ENCODE measurements at regions not wholly inside any gene's neighbourhood (a gene's known extent, or its start where the extent isn't known, plus 50 kb on each side); places are given as distances from the start of the nearest gene placed in this dataset.
"Not testable (repeated sequence)": the region's sequence is repeated elsewhere in the genome, so short reads cannot be mapped to it uniquely, and the experiment has no call there.

DNA sequence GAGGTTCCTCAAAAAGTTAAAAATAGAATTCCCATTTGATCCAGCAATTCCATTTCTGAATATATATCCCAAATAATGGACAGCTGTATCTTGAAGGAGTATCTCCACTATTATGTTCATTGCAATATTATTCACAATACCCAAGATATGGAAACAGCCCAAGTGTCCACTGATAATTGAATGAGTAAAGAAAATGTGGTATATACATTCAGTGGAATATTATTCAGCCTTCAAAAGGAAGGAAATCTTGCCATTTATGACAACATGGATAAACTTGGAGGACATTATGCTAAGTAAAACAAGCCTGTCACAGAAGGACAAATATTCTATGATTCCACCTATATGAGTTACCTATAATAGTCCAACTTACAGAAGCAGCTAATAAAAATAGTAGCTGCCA, 979.0 kb downstream of the SLC6A15 start:
- Mint-ChIP-seq H3K36me3 (ENCODE audit: low read depth) (no peaks in the 10 kb centered on the region), H3K9me3 (peaks cover 5% of the 10 kb centered on the region), H3K27me3 (ENCODE audit: low read depth) (no peaks in the 10 kb centered on the region), H3K4me3 (no peak overlapping the region), H3K27ac (no peak overlapping the region), H3K4me1 (ENCODE audit: low read depth) (no peaks in the 10 kb centered on the region)
- DNase-seq (ENCODE audit: low spot score), result no peak

DNA sequence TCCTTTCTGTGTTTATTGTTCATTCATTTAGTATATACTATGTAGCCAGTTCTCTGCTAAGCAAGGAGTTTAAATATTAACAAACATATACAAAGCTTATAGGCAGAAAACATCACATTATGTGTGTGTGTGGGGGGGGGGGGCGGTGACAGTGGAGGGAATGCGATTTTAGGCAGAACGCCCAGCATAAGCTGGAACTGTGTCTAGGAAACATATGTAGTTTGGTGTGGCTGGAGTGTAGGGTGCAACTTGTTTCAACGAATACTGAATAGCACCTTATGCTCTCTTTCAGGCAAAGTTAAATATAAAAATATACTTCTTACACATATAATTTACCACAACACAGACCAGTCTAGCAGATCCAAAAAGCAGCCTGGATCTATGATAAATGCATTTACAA, 980.6 kb downstream of the SLC6A15 start:
- H3K4me1 Mint-ChIP-seq (ENCODE audit: low read depth), result no peaks in the 10 kb centered on the region
- no peak overlapping the region for H3K4me3 Mint-ChIP-seq
- H3K36me3 Mint-ChIP-seq (ENCODE audit: low read depth), result no peaks in the 10 kb centered on the region
- no peak overlapping the region for H3K27ac Mint-ChIP-seq
- no peaks in the 10 kb centered on the region for H3K27me3 Mint-ChIP-seq (ENCODE audit: low read depth)
- DNase-seq (ENCODE audit: low spot score), result no peak
- peaks cover 5% of the 10 kb centered on the region for H3K9me3 Mint-ChIP-seq

DNA sequence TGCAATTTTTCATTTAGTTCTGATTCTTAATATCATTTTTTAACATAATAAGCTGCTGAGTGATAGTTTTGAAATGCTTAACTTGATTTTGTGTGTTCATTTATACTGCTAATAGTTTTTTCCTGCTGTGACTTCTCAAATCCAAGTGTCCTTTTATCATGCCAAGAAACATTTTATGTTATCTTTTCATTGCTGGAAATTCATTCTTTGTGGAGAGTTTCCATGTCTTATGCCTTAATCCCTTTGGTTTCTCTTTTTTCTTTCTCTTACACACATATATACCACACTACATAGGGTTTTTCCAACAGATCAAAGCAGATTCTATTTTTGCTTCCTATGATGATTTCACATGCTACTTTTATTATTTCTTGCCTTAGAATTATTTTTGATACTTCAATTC, 981.1 kb downstream of the SLC6A15 start:
- no peak overlapping the region for H3K27ac Mint-ChIP-seq
- no peaks in the 10 kb centered on the region for H3K36me3 Mint-ChIP-seq (ENCODE audit: low read depth)
- no peak overlapping the region for H3K4me3 Mint-ChIP-seq
- H3K27me3 Mint-ChIP-seq (ENCODE audit: low read depth), result no peaks in the 10 kb centered on the region
- H3K4me1 Mint-ChIP-seq (ENCODE audit: low read depth), result no peaks in the 10 kb centered on the region
- DNase-seq (ENCODE audit: low spot score), result no peak
- H3K9me3 Mint-ChIP-seq, result peaks cover 5% of the 10 kb centered on the region

DNA sequence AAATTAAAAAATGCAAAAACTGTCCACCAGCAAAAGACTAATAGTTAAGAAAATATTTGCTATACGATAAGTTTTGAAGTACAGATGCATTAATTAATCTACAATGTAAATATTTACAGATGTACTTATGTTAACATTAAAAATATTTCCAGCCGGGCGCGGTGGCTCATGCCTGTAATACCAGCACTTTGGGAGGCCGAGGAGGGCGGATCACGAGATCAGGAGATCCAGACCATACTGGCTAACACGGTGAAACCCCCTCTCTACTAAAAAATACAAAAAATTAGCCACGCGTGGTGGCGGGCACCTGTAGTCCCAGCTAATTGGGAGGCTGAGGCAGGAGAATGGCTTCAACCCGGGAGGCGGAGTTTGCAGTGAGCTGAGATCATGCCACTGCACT, 982.8 kb downstream of the SLC6A15 start:
- not testable (repeated sequence) for H3K4me1 Mint-ChIP-seq (ENCODE audit: low read depth); H3K9me3 Mint-ChIP-seq; H3K27me3 Mint-ChIP-seq (ENCODE audit: low read depth); H3K27ac Mint-ChIP-seq; H3K36me3 Mint-ChIP-seq (ENCODE audit: low read depth); DNase-seq (ENCODE audit: low spot score); H3K4me3 Mint-ChIP-seq

DNA sequence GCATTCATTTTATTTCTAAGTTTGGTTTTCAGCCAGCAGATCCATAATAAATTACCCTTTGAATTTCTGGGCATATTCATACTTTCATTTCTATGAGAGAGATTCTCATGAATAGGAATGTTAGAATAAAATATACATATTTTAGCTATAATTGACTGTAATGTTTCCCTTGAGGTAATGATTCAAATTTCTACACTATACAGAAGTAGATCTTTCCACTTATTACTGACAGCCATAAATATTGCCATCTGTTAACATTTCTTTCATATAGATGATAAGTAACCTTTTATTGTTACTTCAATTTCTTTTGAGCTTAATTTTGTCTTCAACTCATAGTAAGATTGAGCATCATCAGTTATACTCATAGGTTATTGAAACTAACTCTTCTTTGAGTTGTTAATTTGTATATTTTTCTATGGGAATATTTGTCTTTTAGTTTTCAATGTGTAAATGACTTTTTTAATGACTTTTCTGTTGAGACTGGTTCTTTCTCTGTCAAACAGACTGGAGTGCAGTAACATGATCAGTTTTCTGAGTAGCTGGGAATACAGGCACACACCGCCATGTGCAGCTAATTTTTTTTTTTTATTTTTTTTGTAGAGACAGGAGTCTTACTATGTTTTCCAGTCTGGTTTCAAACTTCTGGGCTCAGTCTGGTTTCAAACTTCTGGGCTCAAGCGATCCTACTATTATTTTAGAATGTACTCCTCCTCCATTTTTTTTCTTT, 991.6 kb downstream of the SLC6A15 start:
- Mint-ChIP-seq H3K27me3 (ENCODE audit: low read depth) (no peaks in the 10 kb centered on the region), H3K36me3 (ENCODE audit: low read depth) (no peaks in the 10 kb centered on the region), H3K9me3 (no peaks in the 10 kb centered on the region)

DNA sequence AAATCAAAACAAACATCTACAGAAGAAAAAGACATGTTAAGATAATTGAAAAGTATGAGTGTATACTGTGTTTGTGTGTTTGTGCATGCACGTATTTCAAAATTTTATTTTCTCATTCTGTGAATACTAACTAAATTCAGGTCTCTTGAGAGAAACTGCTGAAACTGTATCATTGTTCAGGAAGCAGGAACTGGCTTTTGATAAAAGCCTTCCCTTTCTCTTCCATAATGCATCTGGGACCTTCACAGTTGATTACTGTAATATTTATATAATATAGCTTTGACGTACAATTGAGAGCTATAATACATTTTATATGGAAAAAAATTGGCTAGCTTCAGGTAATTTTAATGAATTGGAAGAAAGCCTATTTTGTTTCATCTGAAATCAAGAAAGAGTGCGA, 993.5 kb downstream of the SLC6A15 start:
- no peak for DNase-seq (ENCODE audit: low spot score)
- Mint-ChIP-seq H3K27ac (no peak overlapping the region), H3K4me3 (no peak overlapping the region), H3K4me1 (ENCODE audit: low read depth) (no peaks in the 10 kb centered on the region), H3K9me3 (no peaks in the 10 kb centered on the region), H3K36me3 (ENCODE audit: low read depth) (no peaks in the 10 kb centered on the region), H3K27me3 (ENCODE audit: low read depth) (no peaks in the 10 kb centered on the region)

More for the DNA sequence above, 991.6 kb downstream of the SLC6A15 start:
- no peaks in the 10 kb centered on the region for H3K4me1 Mint-ChIP-seq (ENCODE audit: low read depth)
- no peak for DNase-seq (ENCODE audit: low spot score)
- no peak overlapping the region for H3K4me3 Mint-ChIP-seq
- H3K27ac Mint-ChIP-seq, result no peak overlapping the region

DNA sequence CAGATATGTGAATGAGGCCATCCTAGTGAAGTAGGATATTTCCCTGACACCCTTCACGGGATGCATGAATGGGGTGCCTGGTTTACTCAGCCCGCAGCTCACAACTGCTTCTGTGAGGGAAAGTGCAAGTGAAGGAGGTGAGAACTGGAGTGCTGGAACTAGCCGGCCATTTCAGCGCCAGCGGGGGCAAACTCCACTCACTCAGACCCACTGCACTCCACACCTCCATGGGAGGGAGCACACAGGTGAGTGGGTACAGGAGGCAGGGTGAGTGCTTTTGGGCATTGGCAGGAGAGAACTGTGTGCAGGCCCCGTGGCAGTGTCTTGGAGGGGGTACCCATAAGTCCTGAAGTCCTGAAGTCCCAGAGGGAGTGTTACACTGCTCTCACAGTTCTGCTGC, 1008.4 kb downstream of the SLC6A15 start:
- H3K4me3 Mint-ChIP-seq, result no peak overlapping the region
- no peaks in the 10 kb centered on the region for H3K36me3 Mint-ChIP-seq (ENCODE audit: low read depth)
- DNase-seq (ENCODE audit: low spot score), result no peak
- H3K9me3 Mint-ChIP-seq, result peaks cover 22% of the 10 kb centered on the region
- H3K4me1 Mint-ChIP-seq (ENCODE audit: low read depth), result no peaks in the 10 kb centered on the region
- H3K27me3 Mint-ChIP-seq (ENCODE audit: low read depth), result no peaks in the 10 kb centered on the region
- no peak overlapping the region for H3K27ac Mint-ChIP-seq

DNA sequence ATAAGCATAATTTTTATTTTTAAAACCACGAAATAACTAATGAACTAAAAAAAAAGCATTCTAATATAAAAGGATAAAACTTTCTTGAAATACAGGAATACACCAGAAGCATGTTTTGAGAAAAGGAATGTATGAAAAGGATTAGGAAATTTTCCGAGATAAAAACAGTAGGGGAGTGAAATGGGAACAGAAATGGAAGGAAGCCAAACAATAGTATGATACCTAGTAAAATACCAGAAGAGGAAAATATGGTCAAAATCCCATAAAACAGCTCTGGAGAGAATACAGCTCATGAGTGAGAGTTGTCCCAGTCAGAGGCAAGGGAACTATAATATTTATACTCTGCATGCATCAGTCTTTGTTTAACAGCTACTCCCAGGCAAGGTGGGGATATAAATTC, 1016.2 kb downstream of the SLC6A15 start:
- H3K27ac Mint-ChIP-seq, result no peak overlapping the region
- peaks cover 25% of the 10 kb centered on the region for H3K9me3 Mint-ChIP-seq
- no peak overlapping the region for H3K4me3 Mint-ChIP-seq
- DNase-seq (ENCODE audit: low spot score), result no peak
- H3K36me3 Mint-ChIP-seq (ENCODE audit: low read depth), result no peaks in the 10 kb centered on the region
- no peaks in the 10 kb centered on the region for H3K27me3 Mint-ChIP-seq (ENCODE audit: low read depth)
- no peaks in the 10 kb centered on the region for H3K4me1 Mint-ChIP-seq (ENCODE audit: low read depth)

DNA sequence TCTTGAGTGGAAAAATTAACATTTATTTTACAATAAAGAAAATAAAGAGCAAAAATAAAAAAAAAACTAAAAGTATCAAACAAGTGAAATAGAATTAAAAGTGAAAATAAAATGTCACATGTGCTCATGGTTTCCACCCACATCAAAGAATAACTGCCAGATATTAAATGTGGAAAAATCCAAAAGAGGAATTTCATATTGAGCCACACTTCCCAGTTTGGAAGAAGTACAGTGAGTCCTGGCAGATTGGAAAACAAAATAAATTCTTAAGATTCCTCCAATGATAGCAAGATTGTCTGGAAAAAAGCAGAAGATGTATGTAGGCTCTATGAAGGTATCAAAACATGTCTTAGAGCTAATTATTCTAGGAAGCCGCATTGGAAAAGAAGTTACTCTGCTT, 1019.5 kb downstream of the SLC6A15 start:
- H3K27ac Mint-ChIP-seq, result no peak overlapping the region
- no peak for DNase-seq (ENCODE audit: low spot score)
- no peak overlapping the region for H3K4me3 Mint-ChIP-seq

DNA sequence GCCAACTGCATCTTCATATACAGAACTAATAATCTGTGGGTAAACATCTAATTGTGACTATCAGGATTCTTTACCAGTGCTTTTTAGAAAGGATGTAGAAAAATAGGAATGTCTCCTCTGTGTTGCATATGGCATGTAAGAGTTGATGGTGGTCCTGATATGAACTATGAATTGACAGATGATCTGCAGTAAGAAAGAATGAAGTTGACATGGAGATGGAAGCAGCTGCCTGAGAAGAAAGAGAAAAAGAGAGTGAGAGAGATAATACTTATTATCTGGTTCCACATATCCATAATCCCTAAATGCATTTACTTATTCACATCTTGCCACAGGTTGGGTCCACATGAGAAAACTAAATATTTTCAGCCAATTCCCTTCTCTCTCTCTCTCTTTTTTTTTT, 1022.9 kb downstream of the SLC6A15 start:
- no peaks in the 10 kb centered on the region for H3K4me1 Mint-ChIP-seq (ENCODE audit: low read depth)
- no peak for DNase-seq (ENCODE audit: low spot score)
- H3K27ac Mint-ChIP-seq, result no peak overlapping the region
- H3K27me3 Mint-ChIP-seq (ENCODE audit: low read depth), result no peaks in the 10 kb centered on the region
- H3K36me3 Mint-ChIP-seq (ENCODE audit: low read depth), result no peaks in the 10 kb centered on the region
- H3K9me3 Mint-ChIP-seq, result peaks cover 5% of the 10 kb centered on the region
- H3K4me3 Mint-ChIP-seq, result no peak overlapping the region

More for the DNA sequence above, 1019.5 kb downstream of the SLC6A15 start:
- Mint-ChIP-seq H3K36me3 (ENCODE audit: low read depth) (no peaks in the 10 kb centered on the region), H3K4me1 (ENCODE audit: low read depth) (no peaks in the 10 kb centered on the region), H3K27me3 (ENCODE audit: low read depth) (no peaks in the 10 kb centered on the region), H3K9me3 (peaks cover 5% of the 10 kb centered on the region)

DNA sequence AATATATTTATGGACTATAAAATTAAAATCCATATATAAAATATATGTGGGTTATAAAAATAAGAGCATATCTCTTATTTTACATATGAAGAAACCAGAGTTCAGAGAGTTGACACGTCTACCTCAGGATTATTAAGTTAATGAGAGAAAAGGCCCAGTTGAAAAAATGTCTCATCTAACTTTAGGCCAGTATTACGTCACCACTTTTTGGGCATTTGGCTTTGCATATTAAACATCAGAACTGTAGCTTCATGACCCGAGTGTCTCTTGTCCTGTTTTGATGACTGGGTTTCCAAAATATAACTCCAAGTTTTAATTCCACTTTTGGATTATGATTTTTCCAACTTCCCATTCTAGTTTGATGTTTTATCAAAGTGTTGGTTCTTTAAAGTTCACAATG, 1026.1 kb downstream of the SLC6A15 start:
- no peak for DNase-seq (ENCODE audit: low spot score)
- Mint-ChIP-seq H3K27me3 (ENCODE audit: low read depth) (no peaks in the 10 kb centered on the region), H3K27ac (no peak overlapping the region), H3K4me1 (ENCODE audit: low read depth) (no peaks in the 10 kb centered on the region), H3K36me3 (ENCODE audit: low read depth) (no peaks in the 10 kb centered on the region), H3K4me3 (no peak overlapping the region), H3K9me3 (no peaks in the 10 kb centered on the region)

DNA sequence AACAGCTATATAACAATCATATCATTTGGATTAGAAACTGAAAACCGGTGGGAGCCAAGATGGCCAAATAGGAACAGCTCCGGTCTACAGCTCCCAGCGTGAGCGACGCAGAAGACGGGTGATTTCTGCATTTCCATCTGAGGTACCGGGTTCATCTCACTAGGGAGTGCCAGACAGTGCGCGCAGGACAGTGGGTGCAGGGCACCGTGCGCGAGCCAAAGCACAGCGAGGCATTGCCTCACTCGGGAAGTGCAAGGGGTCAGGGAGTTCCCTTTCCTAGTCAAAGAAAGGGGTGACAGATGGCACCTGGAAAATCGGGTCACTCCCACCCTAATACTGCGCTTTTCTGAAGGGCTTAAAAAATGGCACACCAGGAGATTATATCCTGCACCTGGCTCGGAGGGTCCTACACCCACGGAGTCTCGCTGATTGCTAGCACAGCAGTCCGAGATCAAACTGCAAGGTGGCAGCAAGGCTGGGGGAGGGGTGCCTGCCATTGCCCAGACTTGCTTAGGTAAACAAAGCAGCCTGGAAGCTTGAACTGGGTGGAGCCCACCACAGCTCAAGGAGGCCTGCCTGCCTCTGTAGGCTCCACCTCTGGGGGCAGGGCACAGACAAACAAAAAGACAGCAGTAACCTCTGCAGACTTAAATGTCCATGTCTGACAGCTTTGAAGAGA, 1041.5 kb downstream of the SLC6A15 start:
- H3K27me3 Mint-ChIP-seq (ENCODE audit: low read depth); H3K4me3 Mint-ChIP-seq; DNase-seq (ENCODE audit: low spot score); H3K36me3 Mint-ChIP-seq (ENCODE audit: low read depth); H3K27ac Mint-ChIP-seq; H3K4me1 Mint-ChIP-seq (ENCODE audit: low read depth); H3K9me3 Mint-ChIP-seq: not testable (repeated sequence)

DNA sequence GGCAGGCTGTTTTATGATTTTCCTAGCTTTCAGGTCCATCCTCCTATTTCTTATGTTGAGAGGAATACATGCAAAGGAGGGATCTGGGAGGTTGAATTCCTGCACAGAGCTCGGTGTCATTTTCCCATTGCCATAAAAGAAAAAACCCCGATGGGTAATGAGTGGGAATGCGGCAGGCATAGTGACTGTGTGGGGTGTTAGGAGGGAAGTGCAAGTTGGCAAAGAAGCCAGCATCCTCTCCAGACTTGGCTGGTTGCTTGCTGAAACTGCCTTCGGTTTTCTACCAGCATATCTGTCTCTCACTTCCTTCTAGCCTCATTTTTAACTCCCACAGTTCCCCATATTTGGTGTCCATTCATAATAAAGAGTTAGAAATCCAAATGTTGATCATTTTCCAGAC, 1046.1 kb downstream of the SLC6A15 start:
- no peak overlapping the region for H3K27ac Mint-ChIP-seq
- peaks cover 4% of the 10 kb centered on the region for H3K9me3 Mint-ChIP-seq
- H3K27me3 Mint-ChIP-seq (ENCODE audit: low read depth), result no peaks in the 10 kb centered on the region
- no peak overlapping the region for H3K4me3 Mint-ChIP-seq
- H3K36me3 Mint-ChIP-seq (ENCODE audit: low read depth), result no peaks in the 10 kb centered on the region
- DNase-seq (ENCODE audit: low spot score), result no peak
- no peaks in the 10 kb centered on the region for H3K4me1 Mint-ChIP-seq (ENCODE audit: low read depth)

DNA sequence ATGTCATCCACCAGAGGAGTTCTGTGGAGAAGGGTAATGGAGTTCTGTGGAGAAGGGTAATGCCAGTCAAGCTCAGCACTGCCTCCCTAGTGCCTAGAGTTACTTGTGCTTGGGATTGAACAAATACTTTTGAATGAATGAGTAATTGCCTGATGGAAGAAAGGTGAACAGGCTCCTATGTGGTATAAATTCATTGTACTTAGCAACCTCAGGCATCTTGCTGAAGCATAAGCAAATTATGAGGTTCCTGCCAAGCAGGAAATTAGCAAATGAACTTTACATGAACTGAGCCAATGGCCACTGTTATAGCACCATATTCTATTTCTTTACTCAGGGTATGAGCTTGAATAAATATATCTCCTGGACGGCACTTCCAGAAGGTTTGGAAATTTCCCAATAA, 1047.2 kb downstream of the SLC6A15 start:
- no peak for DNase-seq (ENCODE audit: low spot score)
- no peaks in the 10 kb centered on the region for H3K36me3 Mint-ChIP-seq (ENCODE audit: low read depth)
- no peak overlapping the region for H3K4me3 Mint-ChIP-seq
- peaks cover 4% of the 10 kb centered on the region for H3K9me3 Mint-ChIP-seq
- no peak overlapping the region for H3K27ac Mint-ChIP-seq
- no peaks in the 10 kb centered on the region for H3K27me3 Mint-ChIP-seq (ENCODE audit: low read depth)
- no peaks in the 10 kb centered on the region for H3K4me1 Mint-ChIP-seq (ENCODE audit: low read depth)

DNA sequence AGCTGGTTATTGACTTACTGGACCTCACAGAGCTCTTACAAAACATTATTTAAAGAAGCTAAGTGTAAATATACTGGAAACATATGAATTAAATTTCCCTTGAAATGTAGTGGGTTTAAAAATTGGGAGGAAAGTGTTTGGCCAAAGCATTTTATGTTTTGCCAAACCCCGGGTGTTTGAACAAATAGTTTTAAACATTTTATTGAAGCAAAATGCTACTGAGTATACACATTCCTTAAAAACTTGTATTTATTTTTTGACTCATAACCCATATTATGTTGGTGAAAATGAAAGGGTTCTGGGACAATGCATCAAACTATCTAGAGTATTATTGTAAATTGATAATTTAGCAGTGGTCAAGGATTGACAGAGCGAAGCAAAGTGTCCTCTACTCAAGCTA, 1048.5 kb downstream of the SLC6A15 start:
- H3K27me3 Mint-ChIP-seq (ENCODE audit: low read depth), result no peaks in the 10 kb centered on the region
- H3K27ac Mint-ChIP-seq, result no peak overlapping the region
- H3K9me3 Mint-ChIP-seq, result peaks cover 10% of the 10 kb centered on the region
- no peaks in the 10 kb centered on the region for H3K36me3 Mint-ChIP-seq (ENCODE audit: low read depth)
- no peak overlapping the region for H3K4me3 Mint-ChIP-seq
- DNase-seq (ENCODE audit: low spot score), result no peak
- H3K4me1 Mint-ChIP-seq (ENCODE audit: low read depth), result no peaks in the 10 kb centered on the region
